GM19468 (cell line): ENCODE measurements at regions not wholly inside any gene's neighbourhood (a gene's known extent, or its start where the extent isn't known, plus 50 kb on each side); places are given as distances from the start of the nearest gene placed in this dataset.
"Not testable (repeated sequence)": the region's sequence is repeated elsewhere in the genome, so short reads cannot be mapped to it uniquely, and the experiment has no call there.

Experiments used
- ATAC-seq: cut with Tn5 transposase; IDR thresholded peaks from one replicate; pipeline ENCODE4 v1.9.1; 2021; ENCODE audit warnings: mild to moderate bottlenecking, moderate library complexity, moderate number of reproducible peaks; ENCODE audit not compliant: unreplicated experiment; ENCODE audit errors: extremely low read depth

GRCh38 chr11:97993562-97993961 is 1027.2 kb upstream of the CNTN5 start:
- no peak for ATAC-seq

GRCh38 chr11:97995874-97996273 is 1024.9 kb upstream of the CNTN5 start:
- no peak for ATAC-seq

- no peak for ATAC-seq
Measured at GRCh38 chr11:97996762-97997161, 1024.0 kb upstream of the CNTN5 start.

- no peak for ATAC-seq
Measured at GRCh38 chr11:98003606-98004371, 1017.0 kb upstream of the CNTN5 start.

GRCh38 chr11:98007072-98007471 is 1013.7 kb upstream of the CNTN5 start:
- no peak for ATAC-seq

- ATAC-seq = no peak
Measured at GRCh38 chr11:98027652-98028051, 993.1 kb upstream of the CNTN5 start.

- no peak for ATAC-seq
Measured at GRCh38 chr11:98029832-98030231, 990.9 kb upstream of the CNTN5 start.

- ATAC-seq = no peak
Measured at GRCh38 chr11:98036810-98037209, 983.9 kb upstream of the CNTN5 start.

- no peak for ATAC-seq
Measured at GRCh38 chr11:98040061-98040808, 980.5 kb upstream of the CNTN5 start.

- ATAC-seq = no peak
Measured at GRCh38 chr11:98047647-98048046, 973.1 kb upstream of the CNTN5 start.

- ATAC-seq = no peak
Measured at GRCh38 chr11:98053851-98054250, 966.9 kb upstream of the CNTN5 start.

GRCh38 chr11:98056945-98057344 is 963.8 kb upstream of the CNTN5 start:
- no peak for ATAC-seq

- no peak for ATAC-seq
Measured at GRCh38 chr11:98059488-98059887, 961.3 kb upstream of the CNTN5 start.

- ATAC-seq = no peak
Measured at GRCh38 chr11:98060759-98061158, 960.0 kb upstream of the CNTN5 start.

GRCh38 chr11:98061858-98062257 is 958.9 kb upstream of the CNTN5 start:
- ATAC-seq = no peak

GRCh38 chr11:98062714-98063113 is 958.0 kb upstream of the CNTN5 start:
- ATAC-seq = no peak

GRCh38 chr11:98068251-98068650 is 952.5 kb upstream of the CNTN5 start:
- ATAC-seq = no peak

- not testable (repeated sequence) for ATAC-seq
Measured at GRCh38 chr11:98069147-98069546, 951.6 kb upstream of the CNTN5 start.

- no peak for ATAC-seq
Measured at GRCh38 chr11:98069861-98070260, 950.9 kb upstream of the CNTN5 start.

- ATAC-seq = no peak
Measured at GRCh38 chr11:98090861-98091505, 929.8 kb upstream of the CNTN5 start.

GRCh38 chr11:98099371-98099770 is 921.4 kb upstream of the CNTN5 start:
- ATAC-seq = no peak
